ENCODE measurements at regions not wholly inside any gene's neighbourhood (a gene's known extent, or its start where the extent isn't known, plus 50 kb on each side); places are given as distances from the start of the nearest gene placed in this dataset.

GRCh38 chr6:154928325-154928922 is 66.7 kb upstream of the TIAM2 start:
- intact Hi-C loops (cut with micrococcal nuclease), result loop anchor here (1.0 to 5.0 kb wide), 2 partner anchors 246 to 319 kb away; no protein-coding TSS in a partner anchor
- H3K36me3 ChIP-seq (ENCODE audit: control insufficient read depth, insufficient read depth, low read length), result no peaks in the 10 kb centered on the region
- H3K27ac ChIP-seq (ENCODE audit: low read length), result no peak overlapping the region
- 0% methylated on average over 3 of the region's 5 CpGs for WGBS (ENCODE audit: insufficient coverage)
- peak; percentile 58 to 76 (median 74) for ATAC-seq
- Mint-ChIP-seq H3K4me1 (peaks cover 6 to 9% of the 10 kb centered on the region in 2 donors), H3K36me3 (no peaks in the 10 kb centered on the region), H3K4me3 (no peak overlapping the region), H3K27me3 (ENCODE audit: low read depth in 2 of 2) (no peaks in the 10 kb centered on the region), H3K27ac (no peak overlapping the region), H3K9me3 (no peaks in the 10 kb centered on the region)
- no peak overlapping the region for H3K4me3 ChIP-seq (ENCODE audit: low read length)
- peak; percentile 82 for TF ChIP-seq CTCF (IDR thresholded peaks at IDR 0.05)
- peak; percentile 35 to 78 for DNase-seq
- no peaks in the 10 kb centered on the region for H3K9me3 ChIP-seq (ENCODE audit: control insufficient read depth, insufficient read depth, low read length)
- no peaks in the 10 kb centered on the region for H3K27me3 ChIP-seq (ENCODE audit: control insufficient read depth, insufficient read depth, low read length)
- no peaks in the 10 kb centered on the region for H3K4me1 ChIP-seq (ENCODE audit: control insufficient read depth, insufficient read depth, low read length)

DNA sequence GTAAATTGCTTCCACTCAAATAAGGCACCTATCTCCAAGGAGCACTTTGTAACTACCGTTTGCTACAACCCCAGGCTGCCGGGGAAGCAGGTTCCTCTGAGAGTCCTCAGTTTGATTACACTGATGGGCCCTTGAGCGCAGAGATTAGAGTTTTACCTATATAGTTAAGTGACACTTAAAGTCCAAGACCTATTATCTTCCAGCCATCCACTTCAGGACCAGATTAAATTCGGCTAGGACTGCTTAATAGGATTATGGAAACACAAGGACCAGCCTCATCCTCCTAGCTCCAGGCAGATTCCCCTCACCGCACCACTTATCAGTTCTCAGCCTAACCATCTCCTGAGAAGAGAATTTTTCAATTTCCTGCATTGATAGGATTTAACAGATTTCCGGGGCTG is 64.7 kb upstream of the TIAM2 start:
- no peaks in the 10 kb centered on the region for H3K36me3 Mint-ChIP-seq
- no peaks in the 10 kb centered on the region for H3K36me3 ChIP-seq (ENCODE audit: control insufficient read depth, insufficient read depth, low read length)
- no peak overlapping the region for H3K4me3 Mint-ChIP-seq

DNA sequence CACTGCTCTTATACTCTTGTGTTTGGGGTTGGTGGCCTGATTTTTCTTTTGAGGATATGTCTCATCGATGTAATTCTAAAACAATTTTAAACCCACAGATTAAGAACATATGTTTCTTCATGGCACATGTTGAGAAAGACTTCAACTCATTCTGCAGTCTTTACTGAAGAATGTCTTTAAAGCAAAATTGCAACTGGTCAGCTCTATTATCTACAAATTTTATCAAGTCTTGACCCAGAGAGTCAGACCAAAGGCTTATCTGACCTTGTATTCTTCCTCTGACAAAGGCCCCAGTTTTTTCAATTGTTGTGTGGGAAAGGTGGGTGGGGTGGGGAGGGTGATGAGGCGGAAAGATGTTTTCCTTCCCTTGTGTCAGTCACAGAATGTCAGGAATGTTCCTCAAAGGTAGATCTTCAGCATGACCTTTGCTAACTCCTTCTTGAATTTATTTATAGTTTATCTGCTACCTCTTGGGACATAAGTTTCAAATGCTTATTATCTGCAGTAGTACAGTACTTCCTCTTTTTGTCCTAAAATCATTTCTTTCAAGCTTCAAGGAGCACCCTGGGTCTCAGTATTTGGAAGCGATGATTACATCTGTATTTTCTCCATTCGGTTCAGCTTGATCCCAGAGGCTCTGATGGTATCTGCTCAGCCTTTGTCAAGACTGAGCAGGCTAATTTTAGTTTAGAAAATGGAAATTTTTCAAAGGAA is 63.2 kb upstream of the TIAM2 start:
- Mint-ChIP-seq H3K9me3 (no peaks in the 10 kb centered on the region), H3K4me1 (peaks cover 6% of the 10 kb centered on the region in 2 donors), H3K27me3 (ENCODE audit: low read depth in 2 of 2) (no peaks in the 10 kb centered on the region), H3K36me3 (no peaks in the 10 kb centered on the region), H3K27ac (no peak overlapping the region), H3K4me3 (no peak overlapping the region)
- TF ChIP-seq CTCF (IDR thresholded peaks at IDR 0.05), result no peak
- ATAC-seq, result no peak
- intact Hi-C loops (cut with micrococcal nuclease), result no loop called here
- no peak for DNase-seq
- Histone ChIP-seq H3K27ac (ENCODE audit: low read length) (no peak overlapping the region), H3K36me3 (ENCODE audit: control insufficient read depth, insufficient read depth, low read length) (no peaks in the 10 kb centered on the region), H3K27me3 (ENCODE audit: control insufficient read depth, insufficient read depth, low read length) (no peaks in the 10 kb centered on the region), H3K9me3 (ENCODE audit: control insufficient read depth, insufficient read depth, low read length) (no peaks in the 10 kb centered on the region), H3K4me3 (ENCODE audit: low read length) (no peak overlapping the region), H3K4me1 (ENCODE audit: control insufficient read depth, insufficient read depth, low read length) (no peaks in the 10 kb centered on the region)
- WGBS (ENCODE audit: insufficient coverage), result 49% methylated on average over 3 of the region's 4 CpGs

More for the DNA sequence above, 64.7 kb upstream of the TIAM2 start:
- ATAC-seq, result no peak
- Mint-ChIP-seq H3K27ac (no peak overlapping the region), H3K4me1 (peaks cover 6 to 9% of the 10 kb centered on the region in 2 donors), H3K9me3 (no peaks in the 10 kb centered on the region), H3K27me3 (ENCODE audit: low read depth in 2 of 2) (no peaks in the 10 kb centered on the region)
- TF ChIP-seq CTCF (IDR thresholded peaks at IDR 0.05), result no peak
- intact Hi-C loops (cut with micrococcal nuclease), result no loop called here
- WGBS (ENCODE audit: insufficient coverage), result 96% methylated on average over 6 of the region's 6 CpGs
- Histone ChIP-seq H3K4me3 (ENCODE audit: low read length) (no peak overlapping the region), H3K9me3 (ENCODE audit: control insufficient read depth, insufficient read depth, low read length) (no peaks in the 10 kb centered on the region), H3K27me3 (ENCODE audit: control insufficient read depth, insufficient read depth, low read length) (no peaks in the 10 kb centered on the region), H3K27ac (ENCODE audit: low read length) (no peak overlapping the region), H3K4me1 (ENCODE audit: control insufficient read depth, insufficient read depth, low read length) (no peaks in the 10 kb centered on the region)
- DNase-seq, result no peak
